Panc1 (cell line): ENCODE measurements at regions not wholly inside any gene's neighbourhood (a gene's known extent, or its start where the extent isn't known, plus 50 kb on each side); places are given as distances from the start of the nearest gene placed in this dataset.

Experiments
- POLR2AphosphoS5 ChIP-seq: IDR thresholded peaks from 2 replicates; pipeline ENCODE4 v1.6.1; 2012; ENCODE audit warnings: mild to moderate bottlenecking, low read depth, low read length, moderate library complexity
- SIN3A ChIP-seq: IDR thresholded peaks from 2 replicates; pipeline ENCODE4 v1.6.1; 2012; ENCODE audit warnings: low read depth, mild to moderate bottlenecking, low read length, moderate library complexity, borderline replicate concordance; ENCODE audit not compliant: insufficient read depth
- TCF7L2 ChIP-seq: IDR thresholded peaks from 2 replicates; pipeline ENCODE4 v1.6.1; 2011; ENCODE audit warnings: mild to moderate bottlenecking, low read depth, low read length, inconsistent platforms
- TF ChIP-seq, protein P1 (sequence below): fragments of 450-650 bp; IDR thresholded peaks from 2 replicates; pipeline ENCODE4 v1.5.1; 2017; ENCODE audit warnings: mild to moderate bottlenecking
- TF ChIP-seq, protein P2 (sequence below), 2 experiments: IDR thresholded peaks; 2 replicates each; pipeline ENCODE4 v1.6.1; 2011 to 2012; ENCODE audit warnings: low read depth in 2 of 2, control low read depth in 1 of 2, low read length in 1 of 2, mild to moderate bottlenecking in 1 of 2, moderate library complexity in 1 of 2; ENCODE audit not compliant: insufficient read depth in 1 of 2

DNA sequence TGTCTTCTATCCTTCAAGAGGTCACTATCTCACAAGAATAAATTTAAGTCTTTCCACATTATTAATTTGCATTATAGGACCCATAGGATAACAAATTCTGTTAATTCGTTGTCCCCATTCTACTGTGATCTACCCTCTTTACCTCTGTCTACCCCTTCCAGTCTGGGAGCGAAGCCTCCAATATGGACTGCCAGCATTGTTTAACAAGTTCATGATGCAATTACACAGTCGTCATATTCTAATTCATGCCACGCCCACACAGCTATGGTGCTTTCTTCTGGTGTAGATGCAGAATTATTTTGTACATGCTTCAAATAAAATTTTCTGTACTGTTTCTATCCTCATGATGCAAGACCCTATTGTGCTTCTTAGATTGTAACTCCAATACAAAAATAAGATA, 178.3 kb upstream of the PALMD start:
- TF ChIP-seq, protein P1, sequence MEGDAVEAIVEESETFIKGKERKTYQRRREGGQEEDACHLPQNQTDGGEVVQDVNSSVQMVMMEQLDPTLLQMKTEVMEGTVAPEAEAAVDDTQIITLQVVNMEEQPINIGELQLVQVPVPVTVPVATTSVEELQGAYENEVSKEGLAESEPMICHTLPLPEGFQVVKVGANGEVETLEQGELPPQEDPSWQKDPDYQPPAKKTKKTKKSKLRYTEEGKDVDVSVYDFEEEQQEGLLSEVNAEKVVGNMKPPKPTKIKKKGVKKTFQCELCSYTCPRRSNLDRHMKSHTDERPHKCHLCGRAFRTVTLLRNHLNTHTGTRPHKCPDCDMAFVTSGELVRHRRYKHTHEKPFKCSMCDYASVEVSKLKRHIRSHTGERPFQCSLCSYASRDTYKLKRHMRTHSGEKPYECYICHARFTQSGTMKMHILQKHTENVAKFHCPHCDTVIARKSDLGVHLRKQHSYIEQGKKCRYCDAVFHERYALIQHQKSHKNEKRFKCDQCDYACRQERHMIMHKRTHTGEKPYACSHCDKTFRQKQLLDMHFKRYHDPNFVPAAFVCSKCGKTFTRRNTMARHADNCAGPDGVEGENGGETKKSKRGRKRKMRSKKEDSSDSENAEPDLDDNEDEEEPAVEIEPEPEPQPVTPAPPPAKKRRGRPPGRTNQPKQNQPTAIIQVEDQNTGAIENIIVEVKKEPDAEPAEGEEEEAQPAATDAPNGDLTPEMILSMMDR: no peak
- TF ChIP-seq TCF7L2 (no peak), POLR2AphosphoS5 (no peak), SIN3A (no peak)
- TF ChIP-seq, protein P2, sequence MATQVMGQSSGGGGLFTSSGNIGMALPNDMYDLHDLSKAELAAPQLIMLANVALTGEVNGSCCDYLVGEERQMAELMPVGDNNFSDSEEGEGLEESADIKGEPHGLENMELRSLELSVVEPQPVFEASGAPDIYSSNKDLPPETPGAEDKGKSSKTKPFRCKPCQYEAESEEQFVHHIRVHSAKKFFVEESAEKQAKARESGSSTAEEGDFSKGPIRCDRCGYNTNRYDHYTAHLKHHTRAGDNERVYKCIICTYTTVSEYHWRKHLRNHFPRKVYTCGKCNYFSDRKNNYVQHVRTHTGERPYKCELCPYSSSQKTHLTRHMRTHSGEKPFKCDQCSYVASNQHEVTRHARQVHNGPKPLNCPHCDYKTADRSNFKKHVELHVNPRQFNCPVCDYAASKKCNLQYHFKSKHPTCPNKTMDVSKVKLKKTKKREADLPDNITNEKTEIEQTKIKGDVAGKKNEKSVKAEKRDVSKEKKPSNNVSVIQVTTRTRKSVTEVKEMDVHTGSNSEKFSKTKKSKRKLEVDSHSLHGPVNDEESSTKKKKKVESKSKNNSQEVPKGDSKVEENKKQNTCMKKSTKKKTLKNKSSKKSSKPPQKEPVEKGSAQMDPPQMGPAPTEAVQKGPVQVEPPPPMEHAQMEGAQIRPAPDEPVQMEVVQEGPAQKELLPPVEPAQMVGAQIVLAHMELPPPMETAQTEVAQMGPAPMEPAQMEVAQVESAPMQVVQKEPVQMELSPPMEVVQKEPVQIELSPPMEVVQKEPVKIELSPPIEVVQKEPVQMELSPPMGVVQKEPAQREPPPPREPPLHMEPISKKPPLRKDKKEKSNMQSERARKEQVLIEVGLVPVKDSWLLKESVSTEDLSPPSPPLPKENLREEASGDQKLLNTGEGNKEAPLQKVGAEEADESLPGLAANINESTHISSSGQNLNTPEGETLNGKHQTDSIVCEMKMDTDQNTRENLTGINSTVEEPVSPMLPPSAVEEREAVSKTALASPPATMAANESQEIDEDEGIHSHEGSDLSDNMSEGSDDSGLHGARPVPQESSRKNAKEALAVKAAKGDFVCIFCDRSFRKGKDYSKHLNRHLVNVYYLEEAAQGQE (IDR thresholded peaks at IDR 0.05; ENCODE audit: insufficient read depth in 1 of 2, low read depth in 2 of 2, low read length in 1 of 2): no peak
